H1 (cell line): ENCODE measurements at regions not wholly inside any gene's neighbourhood (a gene's known extent, or its start where the extent isn't known, plus 50 kb on each side); places are given as distances from the start of the nearest gene placed in this dataset.

Source experiments
- CTCF ChIA-PET: fragments of 300-600 bp; sonication (Branson Sonifier 250); formaldehyde crosslinking; loops from one replicate; lab custom pipeline; 2021; ENCODE audit not compliant: partially characterized antibody; lab: Charles Lee
- POLR2A ChIA-PET: fragments of 300-600 bp; sonication (Branson Sonifier 250); formaldehyde crosslinking; loops from one replicate; lab custom pipeline; 2021; ENCODE audit warnings: inconsistent platforms; ENCODE audit not compliant: partially characterized antibody; lab: Charles Lee
- DNase-seq, 2 experiments: peaks; one replicate each; pipeline versions ENCODE4 v3.0.0 to v3.0.0-alpha.2; 2010 to 2022; ENCODE audit warnings: low spot score in 2 of 2, low read depth in 1 of 2, mixed read lengths in 1 of 2
- FAIRE-seq: peaks from 2 replicates; lab custom pipeline; 2011; peaks lifted over from hg19 to GRCh38; lab: Jason Lieb, UNC
- H2AFZ ChIP-seq: 2 replicates; pipeline ENCODE4 v1.8.1; 2012; ENCODE audit warnings: low read length, inconsistent platforms
- H2AK5ac ChIP-seq: 2 replicates; pipeline ENCODE4 v1.6.1; 2013; ENCODE audit warnings: low read depth, low read length
- H2BK120ac ChIP-seq: replicated peaks from 2 replicates; pipeline ENCODE3; 2013; ENCODE audit warnings: low read depth, low read length, inconsistent platforms
- H2BK12ac ChIP-seq: 2 replicates; pipeline ENCODE4 v1.6.1; 2013; ENCODE audit warnings: low read depth, low read length
- H2BK15ac ChIP-seq: 2 replicates; pipeline ENCODE4 v1.6.1; 2013; ENCODE audit warnings: low read length
- H2BK20ac ChIP-seq: 2 replicates; pipeline ENCODE4 v1.6.1; 2013; ENCODE audit warnings: low read length
- H2BK5ac ChIP-seq: 2 replicates; pipeline ENCODE4 v1.6.1; 2013; ENCODE audit warnings: low read depth, low read length
- H3K14ac ChIP-seq: 2 replicates; pipeline ENCODE4 v1.6.1; 2013; ENCODE audit warnings: inconsistent platforms; ENCODE audit not compliant: insufficient read length
- H3K18ac ChIP-seq: 2 replicates; pipeline ENCODE4 v1.6.1; 2013; ENCODE audit warnings: low read length; ENCODE audit errors: extremely low read depth
- H3K23ac ChIP-seq: 2 replicates; pipeline ENCODE4 v1.6.1; 2013; ENCODE audit warnings: inconsistent platforms; ENCODE audit not compliant: insufficient read length
- H3K23me2 ChIP-seq: 2 replicates; pipeline ENCODE4 v1.6.1; 2013; ENCODE audit warnings: low read depth, low read length
- H3K27ac ChIP-seq: 2 replicates; pipeline ENCODE4 v1.6.1; 2011; ENCODE audit warnings: low read depth, low read length, inconsistent platforms
- H3K27me3 ChIP-seq, 4 experiments: replicated peaks in 1 of 4; 1 replicate in 1 of 4; 2 replicates in 3 of 4; pipeline versions ENCODE4 v1.6.1 to v1.8.1; 2011 to 2013; ENCODE audit warnings: low read length in 3 of 4, mild to moderate bottlenecking in 3 of 4, inconsistent platforms in 2 of 4, mixed read lengths in 2 of 4, moderate library complexity in 1 of 4; ENCODE audit not compliant: control insufficient read depth in 3 of 4, insufficient read depth in 3 of 4; ENCODE audit errors: extremely low read depth in 1 of 4
- H3K36me3 ChIP-seq, 4 experiments: 2 replicates each; pipeline versions ENCODE4 v1.6.1 to v1.8.1; 2011 to 2013; ENCODE audit warnings: mild to moderate bottlenecking in 4 of 4, low read length in 3 of 4, moderate library complexity in 2 of 4, control low read depth in 1 of 4, inconsistent platforms in 1 of 4; ENCODE audit not compliant: insufficient read depth in 4 of 4, control insufficient read depth in 2 of 4
- H3K4ac ChIP-seq: replicated peaks from 2 replicates; pipeline ENCODE3; 2013; ENCODE audit warnings: low read length, low read depth, mixed read lengths, inconsistent platforms; ENCODE audit not compliant: insufficient read length
- H3K4me1 ChIP-seq, 4 experiments: replicated peaks in 1 of 4; 1 replicate in 1 of 4; 2 replicates in 3 of 4; pipeline versions ENCODE4 v1.6.1 to v1.8.1; 2011 to 2013; ENCODE audit warnings: low read length in 3 of 4, inconsistent platforms in 2 of 4, mixed read lengths in 1 of 4; ENCODE audit not compliant: insufficient read depth in 4 of 4, control insufficient read depth in 3 of 4
- H3K4me2 ChIP-seq, 2 experiments: 2 replicates each; pipeline versions ENCODE4 v1.6.1 to v1.8.1; 2011 to 2013; ENCODE audit warnings: low read depth in 2 of 2, low read length in 2 of 2, control low read depth in 1 of 2, inconsistent platforms in 1 of 2, mild to moderate bottlenecking in 1 of 2; ENCODE audit not compliant: insufficient read depth in 1 of 2
- H3K4me3 ChIP-seq, 4 experiments: fragments of 200-600, 300-600 bp in 1 of 4; sonication (generic), shearing (Covaris generic), sonication (Bioruptor Twin) in 1 of 4; 2 replicates each; pipeline versions ENCODE4 v1.5.1 to v1.8.1; 2011 to 2016; ENCODE audit warnings: low read length in 4 of 4, low read depth in 3 of 4, control low read depth in 2 of 4, inconsistent platforms in 2 of 4, mild to moderate bottlenecking in 2 of 4, mixed read lengths in 1 of 4, moderate library complexity in 1 of 4; ENCODE audit not compliant: insufficient read depth in 2 of 4; ENCODE audit errors: extremely low read depth in 1 of 4
- H3K56ac ChIP-seq: replicated peaks from 2 replicates; pipeline ENCODE3; 2013; ENCODE audit warnings: low read depth, mild to moderate bottlenecking, mixed read lengths, low read length, inconsistent platforms; ENCODE audit not compliant: insufficient read length
- H3K79me1 ChIP-seq: 2 replicates; pipeline ENCODE4 v1.6.1; 2013; ENCODE audit warnings: low read depth, low read length, control low read depth
- H3K79me2 ChIP-seq, 2 experiments: 2 replicates each; pipeline versions ENCODE4 v1.6.1 to v1.8.1; 2012 to 2013; ENCODE audit warnings: low read length in 2 of 2, mild to moderate bottlenecking in 2 of 2, inconsistent platforms in 1 of 2; ENCODE audit not compliant: insufficient read depth in 2 of 2, control insufficient read depth in 1 of 2
- H3K9ac ChIP-seq, 4 experiments: replicated peaks in 1 of 4; 1 replicate in 1 of 4; 2 replicates in 3 of 4; pipeline versions ENCODE4 v1.6.1 to v1.8.1; 2011 to 2013; ENCODE audit warnings: low read depth in 3 of 4, low read length in 3 of 4, control low read depth in 2 of 4, mild to moderate bottlenecking in 2 of 4, moderate library complexity in 2 of 4, inconsistent platforms in 1 of 4; ENCODE audit errors: extremely low read depth in 1 of 4
- H3K9me3 ChIP-seq, 2 experiments: 2 replicates each; pipeline versions ENCODE4 v1.6.1 to v1.8.1; 2012 to 2013; ENCODE audit warnings: mild to moderate bottlenecking in 2 of 2, moderate library complexity in 2 of 2, control low read depth in 1 of 2, inconsistent platforms in 1 of 2, low read depth in 1 of 2, low read length in 1 of 2, mixed read lengths in 1 of 2; ENCODE audit not compliant: insufficient read depth in 2 of 2
- H4K20me1 ChIP-seq, 2 experiments: replicated peaks in 1 of 2; 2 replicates each; pipeline versions ENCODE3 to v1.8.1; 2011 to 2013; ENCODE audit warnings: inconsistent platforms in 2 of 2, low read length in 2 of 2, mild to moderate bottlenecking in 1 of 2; ENCODE audit not compliant: insufficient read depth in 2 of 2, control insufficient read depth in 1 of 2
- H4K5ac ChIP-seq: 2 replicates; pipeline ENCODE4 v1.6.1; 2013; ENCODE audit warnings: low read length, low read depth, mixed read lengths, inconsistent platforms; ENCODE audit not compliant: insufficient read length
- H4K8ac ChIP-seq: 2 replicates; pipeline ENCODE4 v1.8.0; 2013; ENCODE audit warnings: mild to moderate bottlenecking, moderate library complexity, low read length, inconsistent platforms; ENCODE audit not compliant: insufficient read depth; ENCODE audit errors: extremely low read depth
- H4K91ac ChIP-seq: replicated peaks from 2 replicates; pipeline ENCODE3; 2013; ENCODE audit warnings: low read length, mixed read lengths, inconsistent platforms; ENCODE audit not compliant: insufficient read length
- BACH1 ChIP-seq: IDR thresholded peaks from 2 replicates; pipeline ENCODE4 v1.6.1; 2012; ENCODE audit warnings: low read length, improper control_type of control experiment
- CBX8 ChIP-seq: fragments of 300-800, 300-1000 bp; sonication (generic); IDR thresholded peaks from 2 replicates; pipeline ENCODE4 v1.7.1; 2016; ENCODE audit warnings: low read depth, low read length, borderline replicate concordance
- CHD2 ChIP-seq: IDR thresholded peaks from 2 replicates; pipeline ENCODE4 v1.6.1; 2012; ENCODE audit warnings: low read length, improper control_type of control experiment
- CTBP2 ChIP-seq: IDR thresholded peaks from 2 replicates; pipeline ENCODE4 v1.7.0; 2011; ENCODE audit warnings: borderline replicate concordance, mild to moderate bottlenecking, moderate library complexity, mixed read lengths, low read length; ENCODE audit not compliant: insufficient read depth, insufficient read length
- GABPA ChIP-seq: IDR thresholded peaks from 2 replicates; pipeline ENCODE4 v1.6.1; 2011; ENCODE audit warnings: mild to moderate bottlenecking, low read length, moderate library complexity, borderline replicate concordance; ENCODE audit not compliant: insufficient read depth
- KDM5A ChIP-seq: fragments of 200-600 bp; IDR thresholded peaks from 2 replicates; pipeline ENCODE4 v1.7.1; 2012; ENCODE audit warnings: mild to moderate bottlenecking, low read length, inconsistent platforms, mixed read lengths
- MAFK ChIP-seq: IDR thresholded peaks from 2 replicates; pipeline ENCODE4 v1.6.1; 2012; ENCODE audit warnings: low read depth, mild to moderate bottlenecking, improper control_type of control experiment, low read length
- NANOG ChIP-seq: IDR thresholded peaks from 2 replicates; pipeline ENCODE4 v1.6.1; 2011; ENCODE audit warnings: low read length, low read depth, mild to moderate bottlenecking, inconsistent platforms; ENCODE audit not compliant: insufficient read depth, poor library complexity, severe bottlenecking
- NRF1 ChIP-seq: IDR thresholded peaks from 2 replicates; pipeline ENCODE4 v1.6.1; 2011; ENCODE audit warnings: mild to moderate bottlenecking, low read depth, low read length, improper control_type of control experiment
- PHF8 ChIP-seq: fragments of 200-600 bp; sonication (generic); conservative IDR thresholded peaks from 2 replicates; pipeline ENCODE4 v1.7.1; 2012; ENCODE audit warnings: low read depth, mild to moderate bottlenecking, inconsistent platforms, low read length, moderate library complexity
- POLR2A ChIP-seq, 2 experiments: IDR thresholded peaks; 1 replicate in 1 of 2; 2 replicates in 1 of 2; pipeline ENCODE4 v1.6.1; 2011; ENCODE audit warnings: low read depth in 2 of 2, low read length in 2 of 2, mild to moderate bottlenecking in 2 of 2; ENCODE audit errors: control extremely low read depth in 1 of 2
- RBBP5 ChIP-seq: IDR thresholded peaks from 2 replicates; pipeline ENCODE4 v1.7.1; 2012; ENCODE audit warnings: low read depth, mild to moderate bottlenecking, inconsistent platforms, low read length, moderate library complexity, borderline replicate concordance
- SP1 ChIP-seq: IDR thresholded peaks from 2 replicates; pipeline ENCODE4 v1.6.1; 2011; ENCODE audit warnings: low read depth, low read length
- SP2 ChIP-seq: IDR thresholded peaks from 2 replicates; pipeline ENCODE4 v1.6.1; 2012; ENCODE audit warnings: mild to moderate bottlenecking, low read length, inconsistent platforms
- TAF1 ChIP-seq: IDR thresholded peaks from 2 replicates; pipeline ENCODE4 v1.6.1; 2011; ENCODE audit warnings: mild to moderate bottlenecking, low read depth, low read length
- TAF7 ChIP-seq: optimal IDR thresholded peaks from 2 replicates; pipeline ENCODE3; 2011; ENCODE audit warnings: low read depth, mild to moderate bottlenecking, inconsistent platforms, low read length, moderate library complexity, borderline replicate concordance
- ZNF274 ChIP-seq: IDR thresholded peaks from 2 replicates; pipeline ENCODE4 v1.7.0; 2012; ENCODE audit warnings: low read length, borderline replicate concordance; ENCODE audit errors: extremely low read depth
- WGBS, 2 experiments: shearing (Covaris generic) in 1 of 2; methylation state at CpG; one replicate each; pipeline versions ENCODE4 v1.1.6 to v1.1.7; 2013 to 2015; ENCODE audit warnings: low lambda C conversion rate in 2 of 2, mixed read lengths in 2 of 2, inconsistent platforms in 1 of 2, low coverage in 1 of 2, missing lambda C conversion rate in 1 of 2; ENCODE audit not compliant: insufficient replicate concordance in 2 of 2, insufficient coverage in 1 of 2, insufficient read length in 1 of 2; ENCODE audit errors: extremely low coverage in 1 of 2, missing lambda C conversion rate in 1 of 2; 5-methylcytosine and 5-hydroxymethylcytosine counted together

DNA sequence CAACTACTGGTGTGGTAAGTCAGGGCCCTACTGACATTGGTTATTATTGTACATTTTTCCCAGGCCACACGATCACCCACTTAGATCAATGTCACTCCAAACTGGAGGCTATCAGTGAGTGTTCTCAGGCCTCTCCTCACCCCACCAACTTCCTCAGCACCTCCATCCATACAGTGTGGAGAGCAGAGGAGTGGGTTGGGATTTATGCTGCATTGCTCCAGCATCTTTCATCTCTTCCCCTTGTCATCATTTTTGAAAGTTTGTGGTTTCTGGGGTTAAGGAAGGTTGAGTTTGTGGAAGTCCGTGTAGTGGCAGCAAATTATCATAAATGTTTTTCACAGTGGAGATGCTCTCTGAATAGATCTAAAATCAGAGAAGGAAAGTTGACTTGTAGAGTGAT lies 60.2 kb downstream of the TLNRD1 start:
- H3K79me1 ChIP-seq: no peaks in the 10 kb centered on the region
- no peak overlapping the region for H3K4me3 ChIP-seq
- no peaks in the 10 kb centered on the region for H3K4me1 ChIP-seq
- H3K14ac ChIP-seq: no peak overlapping the region
- no peak overlapping the region for H2BK15ac ChIP-seq
- no peak for TF ChIP-seq TAF7
- TF ChIP-seq SP1: no peak
- no peak for TF ChIP-seq PHF8
- no peak for TF ChIP-seq CTBP2
- no peak for TF ChIP-seq GABPA
- TF ChIP-seq RBBP5: no peak
- TF ChIP-seq TAF1: no peak
- TF ChIP-seq MAFK: no peak
- TF ChIP-seq CHD2: no peak
- no peak for TF ChIP-seq SP2
- no peak for TF ChIP-seq POLR2A (IDR thresholded peaks at IDR 0.05; ENCODE audit: control extremely low read depth in 1 of 2, low read depth in 2 of 2, low read length in 2 of 2)
- no peak for TF ChIP-seq ZNF274
- no peak for TF ChIP-seq KDM5A
- TF ChIP-seq NANOG: no peak
- no peak for TF ChIP-seq BACH1
- no peak for TF ChIP-seq CBX8
- TF ChIP-seq NRF1: no peak
- ChIA-PET CTCF (no interaction called here), POLR2A (no interaction called here)
- WGBS, 2 experiments: 75% methylated on average over 2 of the region's 2 CpGs; no CpG with 5 or more reads in 1 of the 2 experiments
- H2AFZ ChIP-seq: no peak overlapping the region
- no peak overlapping the region for H4K5ac ChIP-seq
- H4K8ac ChIP-seq: no peak overlapping the region
- H2BK20ac ChIP-seq: no peak overlapping the region
- H3K23ac ChIP-seq: no peak overlapping the region
- no peaks in the 10 kb centered on the region for H4K20me1 ChIP-seq
- H3K18ac ChIP-seq: no peak overlapping the region
- no peak for FAIRE-seq
- H3K36me3 ChIP-seq: no peaks in the 10 kb centered on the region
- no peak overlapping the region for H2BK120ac ChIP-seq
- no peaks in the 10 kb centered on the region for H3K79me2 ChIP-seq
- H3K9me3 ChIP-seq: no peaks in the 10 kb centered on the region
- no peak overlapping the region for H2BK5ac ChIP-seq
- no peak overlapping the region for H3K56ac ChIP-seq
- H4K91ac ChIP-seq: no peak overlapping the region
- no peak overlapping the region for H3K9ac ChIP-seq
- H3K4ac ChIP-seq: no peak overlapping the region
- H2AK5ac ChIP-seq: no peak overlapping the region
- peak in 1 of 2 experiments; percentile 4 for DNase-seq
- no peaks in the 10 kb centered on the region for H3K23me2 ChIP-seq
- H3K27me3 ChIP-seq: no peaks in the 10 kb centered on the region
- H2BK12ac ChIP-seq: no peak overlapping the region
- H3K27ac ChIP-seq: no peak overlapping the region
- no peak overlapping the region for H3K4me2 ChIP-seq
